ENCODE measurements at regions not wholly inside any gene's neighbourhood (a gene's known extent, or its start where the extent isn't known, plus 50 kb on each side); places are given as distances from the start of the nearest gene placed in this dataset.

- POLR2A ChIA-PET = no interaction called here
- DNase-seq = no peak
- Mint-ChIP-seq H3K27ac (no peak overlapping the region), H3K4me3 (no peak overlapping the region), H3K9me3 (no peaks in the 10 kb centered on the region), H3K4me1 (no peaks in the 10 kb centered on the region), H3K27me3 (peaks cover 0 to 7% (median 4%) of the 10 kb centered on the region in 5 donors), H3K36me3 (no peaks in the 10 kb centered on the region)
- no peak for ATAC-seq
Measured at GRCh38 chr11:134710861-134711407, 298.9 kb upstream of the B3GAT1 start.

DNA sequence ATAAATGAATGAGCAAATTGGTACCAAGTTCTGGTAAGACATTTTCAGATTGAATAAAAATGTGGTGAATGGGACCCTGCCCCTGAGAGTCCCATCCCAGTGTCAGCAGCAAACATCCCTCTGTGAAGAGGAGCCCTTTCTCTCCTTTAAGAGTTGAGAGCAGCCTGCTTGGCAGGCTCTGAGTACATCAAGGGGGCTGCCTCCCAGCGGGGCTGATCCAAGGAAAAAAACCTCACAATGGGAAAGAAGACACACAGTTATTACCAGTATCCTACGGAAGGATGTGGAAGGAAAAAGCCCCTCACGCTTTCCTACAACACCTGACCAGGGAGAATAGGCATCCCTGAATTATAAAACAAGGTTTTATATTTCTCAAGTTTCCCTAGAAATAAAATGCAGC, 293.8 kb upstream of the B3GAT1 start:
- Mint-ChIP-seq H3K36me3 (no peaks in the 10 kb centered on the region), H3K4me3 (no peak overlapping the region), H3K27me3 (peaks cover 3 to 18% (median 5%) of the 10 kb centered on the region in 5 donors), H3K27ac (no peak overlapping the region), H3K4me1 (no peaks in the 10 kb centered on the region), H3K9me3 (no peaks in the 10 kb centered on the region)
- DNase-seq (no peak), ATAC-seq (no peak)
- POLR2A ChIA-PET = no interaction called here

GRCh38 chr11:134702827-134703226, 290.8 kb upstream of the B3GAT1 start:
- POLR2A ChIA-PET = no interaction called here
- H3K36me3 Mint-ChIP-seq = no peaks in the 10 kb centered on the region
- H3K4me3 Mint-ChIP-seq = no peak overlapping the region
- ATAC-seq = no peak
- no peaks in the 10 kb centered on the region for H3K4me1 Mint-ChIP-seq
- DNase-seq = no peak
- no peak overlapping the region for H3K27ac Mint-ChIP-seq
- H3K9me3 Mint-ChIP-seq = peaks cover 0 to 3% (median 0%) of the 10 kb centered on the region in 9 donors
- peaks cover 5 to 33% (median 21%) of the 10 kb centered on the region in 5 donors for H3K27me3 Mint-ChIP-seq

DNA sequence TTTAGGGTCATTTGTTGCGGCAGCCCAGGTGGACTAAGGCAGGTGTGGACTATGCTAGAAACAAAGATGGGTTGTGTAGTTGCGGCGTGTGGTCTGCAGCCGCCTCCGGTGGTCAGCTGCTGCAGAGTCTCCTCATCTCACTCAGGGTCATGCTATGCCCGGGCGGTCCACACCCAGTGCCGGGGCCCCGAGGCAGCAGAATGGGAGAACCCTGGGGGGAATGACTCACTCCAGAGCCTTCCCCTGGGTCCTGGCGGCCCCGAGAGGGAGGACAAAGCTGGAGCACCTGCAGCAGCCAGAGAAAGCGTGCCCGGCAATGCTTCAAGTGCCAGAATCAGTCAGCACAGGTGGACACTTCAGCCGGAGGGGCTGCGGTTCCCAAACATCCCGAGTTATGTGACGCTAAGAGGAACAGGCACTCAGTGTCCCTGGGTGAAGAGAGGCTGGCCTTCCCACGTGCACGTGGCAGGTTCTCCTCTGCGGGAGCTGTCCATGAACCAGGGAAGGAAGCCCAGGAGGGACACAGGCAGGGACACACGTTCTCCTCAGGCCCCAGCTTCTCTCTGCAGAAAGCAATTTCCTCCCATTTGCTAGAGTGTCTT, 289.6 kb upstream of the B3GAT1 start:
- Mint-ChIP-seq H3K9me3 (peaks cover 0 to 3% (median 0%) of the 10 kb centered on the region in 9 donors), H3K36me3 (no peaks in the 10 kb centered on the region), H3K27me3 (peaks cover 5 to 33% (median 21%) of the 10 kb centered on the region in 5 donors), H3K4me1 (no peaks in the 10 kb centered on the region), H3K27ac (no peak overlapping the region), H3K4me3 (no peak overlapping the region)
- DNase-seq = no peak
- POLR2A ChIA-PET = no interaction called here
- ATAC-seq = no peak

- ATAC-seq = no peak
- Mint-ChIP-seq H3K4me1 (no peaks in the 10 kb centered on the region), H3K27me3 (peaks cover 4 to 33% (median 21%) of the 10 kb centered on the region in 5 donors), H3K9me3 (peaks cover 0 to 3% (median 0%) of the 10 kb centered on the region in 9 donors), H3K4me3 (no peak overlapping the region), H3K36me3 (no peaks in the 10 kb centered on the region), H3K27ac (no peak overlapping the region)
- POLR2A ChIA-PET = no interaction called here
- no peak for DNase-seq
Measured at GRCh38 chr11:134700101-134700640, 288.1 kb upstream of the B3GAT1 start.

DNA sequence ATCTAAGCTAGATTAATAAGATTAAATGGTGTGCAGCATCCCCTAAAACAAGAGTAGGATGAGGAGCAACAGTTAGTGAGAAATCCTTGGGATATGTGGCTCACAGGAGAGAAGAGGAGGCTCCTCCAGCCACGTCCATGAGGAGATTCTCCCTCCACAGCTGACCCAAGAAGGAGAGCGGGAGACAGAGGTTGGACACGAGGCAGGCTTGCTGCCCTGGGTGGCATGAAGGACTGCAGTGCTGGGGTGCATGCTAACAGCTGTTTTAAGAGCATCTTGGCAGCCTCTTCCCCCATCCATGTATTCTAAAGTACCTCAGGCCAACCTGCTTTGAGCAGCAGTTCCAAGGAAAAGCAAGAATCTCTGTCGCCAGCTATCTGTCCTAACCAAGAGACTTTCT, 284.4 kb upstream of the B3GAT1 start:
- POLR2A ChIA-PET = no interaction called here
- no peak for ATAC-seq

DNA sequence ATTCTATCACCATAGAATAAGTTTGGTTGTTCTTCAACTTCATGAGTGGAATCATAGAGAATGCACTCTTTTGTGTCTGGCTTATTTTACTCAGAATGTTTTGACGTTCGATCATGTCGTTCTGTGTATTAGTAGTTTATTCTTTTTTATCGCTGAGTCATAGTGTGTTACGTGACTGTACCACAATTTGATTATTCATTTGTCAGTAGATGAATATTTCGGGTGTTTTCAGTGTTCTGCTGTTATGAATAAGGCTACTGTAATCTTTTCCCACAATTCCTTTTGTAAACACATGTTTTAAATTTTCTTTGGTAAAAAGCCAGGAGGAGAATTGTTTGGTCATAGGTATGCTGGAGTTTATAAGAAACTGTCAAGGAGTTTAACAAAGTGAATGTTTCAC, 279.9 kb upstream of the B3GAT1 start:
- H3K4me1 Mint-ChIP-seq = peaks cover 0 to 5% (median 1%) of the 10 kb centered on the region in 4 donors
- H3K36me3 Mint-ChIP-seq = no peaks in the 10 kb centered on the region
- no peak overlapping the region for H3K4me3 Mint-ChIP-seq
- H3K9me3 Mint-ChIP-seq = no peaks in the 10 kb centered on the region
- H3K27me3 Mint-ChIP-seq = peaks cover 17 to 33% (median 22%) of the 10 kb centered on the region in 5 donors
- no peak overlapping the region for H3K27ac Mint-ChIP-seq
- ATAC-seq (no peak), DNase-seq (no peak)
- POLR2A ChIA-PET = no interaction called here

More for the DNA sequence above, 284.4 kb upstream of the B3GAT1 start:
- no peak for DNase-seq
- Mint-ChIP-seq H3K27me3 (peaks cover 13 to 38% (median 25%) of the 10 kb centered on the region in 5 donors), H3K27ac (no peak overlapping the region), H3K36me3 (no peaks in the 10 kb centered on the region), H3K4me1 (no peaks in the 10 kb centered on the region), H3K9me3 (peaks cover 0 to 3% (median 0%) of the 10 kb centered on the region in 9 donors), H3K4me3 (no peak overlapping the region)

DNA sequence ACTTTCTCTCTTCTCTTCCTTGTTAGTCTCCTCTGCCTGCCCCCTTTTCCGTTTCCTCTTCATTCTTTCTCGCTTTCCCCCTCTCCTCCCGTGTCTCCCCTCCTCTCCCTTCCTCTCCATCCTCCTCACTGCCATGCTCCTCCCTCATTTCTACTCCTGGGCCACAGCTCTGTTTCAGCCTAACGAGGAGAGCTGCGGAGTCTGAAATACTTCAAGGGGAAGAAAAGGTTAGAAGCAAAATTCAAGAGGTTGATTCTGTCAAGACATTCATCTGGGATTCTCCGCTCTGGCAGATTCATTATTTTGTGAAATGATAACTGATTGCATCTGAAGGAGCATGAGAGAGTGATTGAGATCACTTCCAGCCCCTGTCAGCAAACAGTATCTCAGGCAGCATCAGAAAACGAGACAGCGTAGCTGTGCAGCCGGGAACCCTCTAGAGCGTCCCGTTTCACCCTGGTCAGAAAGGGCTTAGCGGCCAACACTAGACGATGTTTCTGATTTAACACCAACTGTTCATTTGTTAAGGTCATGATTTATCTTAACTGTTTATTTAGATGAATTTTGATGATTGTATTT, 279.3 kb upstream of the B3GAT1 start:
- Mint-ChIP-seq H3K4me1 (peaks cover 0 to 5% (median 1%) of the 10 kb centered on the region in 4 donors), H3K27me3 (peaks cover 17 to 33% (median 22%) of the 10 kb centered on the region in 5 donors), H3K36me3 (no peaks in the 10 kb centered on the region), H3K4me3 (no peak overlapping the region), H3K27ac (no peak overlapping the region), H3K9me3 (no peaks in the 10 kb centered on the region)
- no peak for DNase-seq
- ATAC-seq = no peak
- POLR2A ChIA-PET = no interaction called here

- ATAC-seq (no peak), DNase-seq (no peak)
- POLR2A ChIA-PET = no interaction called here
- no peak overlapping the region for H3K4me3 Mint-ChIP-seq
- H3K27ac Mint-ChIP-seq = no peak overlapping the region
- peaks cover 17 to 33% (median 22%) of the 10 kb centered on the region in 5 donors for H3K27me3 Mint-ChIP-seq
- H3K9me3 Mint-ChIP-seq = no peaks in the 10 kb centered on the region
- H3K4me1 Mint-ChIP-seq = peaks cover 0 to 5% (median 1%) of the 10 kb centered on the region in 4 donors
- no peaks in the 10 kb centered on the region for H3K36me3 Mint-ChIP-seq
Measured at GRCh38 chr11:134689886-134690285, 277.8 kb upstream of the B3GAT1 start.

DNA sequence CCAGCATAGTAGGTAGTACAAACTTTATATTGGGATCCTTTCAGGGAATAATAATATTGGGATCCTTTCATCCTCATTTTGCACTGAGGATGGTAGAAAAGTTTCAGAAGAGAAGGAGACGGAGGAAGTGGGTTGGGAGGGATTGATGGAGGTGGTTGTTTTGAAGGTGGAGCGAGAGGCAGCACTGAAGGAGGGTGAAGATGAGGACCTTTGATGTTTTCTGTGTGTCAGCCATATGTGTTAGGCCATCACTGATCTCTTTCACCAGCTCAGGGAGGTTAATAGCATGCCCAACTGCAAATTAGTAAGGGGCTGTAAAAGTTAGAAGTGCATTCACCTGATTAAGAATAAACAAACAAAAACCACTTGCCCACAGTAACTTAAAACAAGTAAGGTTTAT, 275.5 kb upstream of the B3GAT1 start:
- Mint-ChIP-seq H3K36me3 (no peaks in the 10 kb centered on the region), H3K4me1 (peaks cover 0 to 5% (median 1%) of the 10 kb centered on the region in 4 donors)

DNA sequence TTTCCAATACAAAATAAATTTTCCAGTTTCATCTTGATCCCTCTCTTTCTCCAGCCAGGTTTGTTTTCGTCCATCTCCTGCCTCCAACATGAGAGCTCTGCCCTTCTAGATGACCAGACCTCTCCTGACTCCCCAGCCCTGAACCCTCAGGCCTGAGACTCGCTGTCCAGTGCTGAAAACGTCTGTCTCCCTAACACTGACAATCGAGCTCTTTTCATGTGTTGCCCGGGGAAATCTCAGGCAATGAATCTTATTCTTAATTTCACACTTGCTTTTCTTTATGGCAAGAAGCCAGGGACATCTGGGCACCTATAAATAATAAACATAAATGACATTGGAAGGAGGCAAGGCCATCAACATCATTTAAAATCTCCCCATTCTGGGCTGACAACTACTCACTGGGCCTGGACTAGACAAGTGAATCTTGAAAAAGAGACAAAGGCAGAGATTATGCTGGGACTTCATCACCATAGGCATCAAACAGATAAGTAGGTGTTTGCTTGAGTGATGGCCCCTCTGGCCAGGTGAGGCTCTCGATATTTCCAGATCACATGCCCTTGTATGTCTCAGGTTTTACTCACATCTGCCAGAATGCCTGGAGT, 274.5 kb upstream of the B3GAT1 start:
- Mint-ChIP-seq H3K4me3 (no peak overlapping the region), H3K4me1 (peaks cover 0 to 5% (median 1%) of the 10 kb centered on the region in 4 donors), H3K27ac (no peak overlapping the region), H3K9me3 (no peaks in the 10 kb centered on the region), H3K27me3 (peaks cover 12 to 38% (median 17%) of the 10 kb centered on the region in 5 donors), H3K36me3 (no peaks in the 10 kb centered on the region)
- ATAC-seq = no peak
- POLR2A ChIA-PET = no interaction called here
- no peak for DNase-seq

More for the DNA sequence above, 275.5 kb upstream of the B3GAT1 start:
- no peak for DNase-seq
- POLR2A ChIA-PET = no interaction called here
- Mint-ChIP-seq H3K27me3 (peaks cover 16 to 38% (median 19%) of the 10 kb centered on the region in 5 donors), H3K4me3 (no peak overlapping the region), H3K9me3 (no peaks in the 10 kb centered on the region), H3K27ac (no peak overlapping the region)
- ATAC-seq = no peak

DNA sequence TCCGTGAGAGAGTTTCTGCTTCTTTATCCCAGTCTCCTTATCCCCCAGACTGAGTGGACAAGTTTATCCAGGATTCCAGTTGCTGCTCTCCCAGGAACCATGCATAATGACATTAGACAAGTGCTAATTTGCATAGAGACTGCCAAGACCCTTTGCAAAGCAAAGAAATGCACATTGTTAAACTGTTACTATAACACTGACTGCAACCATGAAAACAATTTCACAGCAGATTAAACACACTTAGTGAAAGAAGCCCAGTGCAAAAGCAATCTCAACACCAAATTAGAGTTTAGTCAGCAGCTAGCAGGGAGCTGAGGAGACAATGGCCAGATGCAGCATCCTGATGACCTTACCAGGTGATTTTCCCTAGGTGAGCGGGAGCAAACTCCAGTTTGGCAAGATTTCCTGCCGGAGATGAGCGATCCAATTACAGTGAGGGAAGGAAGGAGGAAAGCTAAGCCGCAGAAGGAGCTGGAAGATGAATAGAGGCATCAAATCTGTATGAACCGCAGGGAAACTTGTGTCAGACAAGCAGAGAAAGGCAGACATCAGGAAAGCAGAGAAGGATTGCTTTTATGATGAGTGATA, 273.8 kb upstream of the B3GAT1 start:
- no peak overlapping the region for H3K27ac Mint-ChIP-seq
- POLR2A ChIA-PET = no interaction called here
- ATAC-seq (no peak), DNase-seq (no peak)
- H3K36me3 Mint-ChIP-seq = no peaks in the 10 kb centered on the region
- peaks cover 0 to 5% (median 0%) of the 10 kb centered on the region in 4 donors for H3K4me1 Mint-ChIP-seq
- peaks cover 11 to 36% (median 15%) of the 10 kb centered on the region in 5 donors for H3K27me3 Mint-ChIP-seq
- no peaks in the 10 kb centered on the region for H3K9me3 Mint-ChIP-seq
- no peak overlapping the region for H3K4me3 Mint-ChIP-seq

GRCh38 chr11:134684576-134684975, 272.5 kb upstream of the B3GAT1 start:
- Mint-ChIP-seq H3K4me3 (no peak overlapping the region), H3K36me3 (no peaks in the 10 kb centered on the region), H3K9me3 (no peaks in the 10 kb centered on the region), H3K27me3 (peaks cover 11 to 32% (median 15%) of the 10 kb centered on the region in 5 donors), H3K4me1 (peaks cover 0 to 5% (median 0%) of the 10 kb centered on the region in 4 donors), H3K27ac (no peak overlapping the region)
- ATAC-seq = no peak
- POLR2A ChIA-PET = no interaction called here
- no peak for DNase-seq
